Panc1 (cell line): ENCODE measurements at regions not wholly inside any gene's neighbourhood (a gene's known extent, or its start where the extent isn't known, plus 50 kb on each side); places are given as distances from the start of the nearest gene placed in this dataset.
"Not testable (repeated sequence)": the region's sequence is repeated elsewhere in the genome, so short reads cannot be mapped to it uniquely, and the experiment has no call there.

Source experiments
- TF ChIP-seq, protein P1 (sequence below): fragments of 450-650 bp; IDR thresholded peaks from 2 replicates; pipeline ENCODE4 v1.5.1; 2017; ENCODE audit warnings: mild to moderate bottlenecking
- TF ChIP-seq, protein P2 (sequence below), 2 experiments: IDR thresholded peaks; 2 replicates each; pipeline ENCODE4 v1.6.1; 2011 to 2012; ENCODE audit warnings: low read depth in 2 of 2, control low read depth in 1 of 2, low read length in 1 of 2, mild to moderate bottlenecking in 1 of 2, moderate library complexity in 1 of 2; ENCODE audit not compliant: insufficient read depth in 1 of 2

DNA sequence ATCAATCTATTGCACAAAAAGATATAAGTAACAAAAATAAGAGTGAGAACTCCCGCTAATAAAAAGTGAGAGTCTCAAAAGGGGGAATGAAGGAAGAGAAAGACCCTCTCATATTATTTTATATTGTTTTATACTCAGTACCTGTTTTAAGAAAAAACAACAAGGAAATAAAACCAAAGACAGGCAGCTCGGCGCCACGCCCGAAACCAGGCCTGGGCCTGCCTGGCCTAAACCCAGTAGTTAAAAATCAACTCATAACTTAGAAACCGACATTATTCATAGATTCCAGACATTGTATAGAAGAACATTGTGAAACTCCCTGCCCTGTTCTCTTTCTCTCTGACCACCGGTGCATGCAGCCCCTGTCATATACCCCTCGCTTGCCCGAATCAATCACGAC lies 731.8 kb downstream of the COL12A1 start:
- TF ChIP-seq, protein P1, sequence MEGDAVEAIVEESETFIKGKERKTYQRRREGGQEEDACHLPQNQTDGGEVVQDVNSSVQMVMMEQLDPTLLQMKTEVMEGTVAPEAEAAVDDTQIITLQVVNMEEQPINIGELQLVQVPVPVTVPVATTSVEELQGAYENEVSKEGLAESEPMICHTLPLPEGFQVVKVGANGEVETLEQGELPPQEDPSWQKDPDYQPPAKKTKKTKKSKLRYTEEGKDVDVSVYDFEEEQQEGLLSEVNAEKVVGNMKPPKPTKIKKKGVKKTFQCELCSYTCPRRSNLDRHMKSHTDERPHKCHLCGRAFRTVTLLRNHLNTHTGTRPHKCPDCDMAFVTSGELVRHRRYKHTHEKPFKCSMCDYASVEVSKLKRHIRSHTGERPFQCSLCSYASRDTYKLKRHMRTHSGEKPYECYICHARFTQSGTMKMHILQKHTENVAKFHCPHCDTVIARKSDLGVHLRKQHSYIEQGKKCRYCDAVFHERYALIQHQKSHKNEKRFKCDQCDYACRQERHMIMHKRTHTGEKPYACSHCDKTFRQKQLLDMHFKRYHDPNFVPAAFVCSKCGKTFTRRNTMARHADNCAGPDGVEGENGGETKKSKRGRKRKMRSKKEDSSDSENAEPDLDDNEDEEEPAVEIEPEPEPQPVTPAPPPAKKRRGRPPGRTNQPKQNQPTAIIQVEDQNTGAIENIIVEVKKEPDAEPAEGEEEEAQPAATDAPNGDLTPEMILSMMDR = not testable (repeated sequence)
- TF ChIP-seq, protein P2, sequence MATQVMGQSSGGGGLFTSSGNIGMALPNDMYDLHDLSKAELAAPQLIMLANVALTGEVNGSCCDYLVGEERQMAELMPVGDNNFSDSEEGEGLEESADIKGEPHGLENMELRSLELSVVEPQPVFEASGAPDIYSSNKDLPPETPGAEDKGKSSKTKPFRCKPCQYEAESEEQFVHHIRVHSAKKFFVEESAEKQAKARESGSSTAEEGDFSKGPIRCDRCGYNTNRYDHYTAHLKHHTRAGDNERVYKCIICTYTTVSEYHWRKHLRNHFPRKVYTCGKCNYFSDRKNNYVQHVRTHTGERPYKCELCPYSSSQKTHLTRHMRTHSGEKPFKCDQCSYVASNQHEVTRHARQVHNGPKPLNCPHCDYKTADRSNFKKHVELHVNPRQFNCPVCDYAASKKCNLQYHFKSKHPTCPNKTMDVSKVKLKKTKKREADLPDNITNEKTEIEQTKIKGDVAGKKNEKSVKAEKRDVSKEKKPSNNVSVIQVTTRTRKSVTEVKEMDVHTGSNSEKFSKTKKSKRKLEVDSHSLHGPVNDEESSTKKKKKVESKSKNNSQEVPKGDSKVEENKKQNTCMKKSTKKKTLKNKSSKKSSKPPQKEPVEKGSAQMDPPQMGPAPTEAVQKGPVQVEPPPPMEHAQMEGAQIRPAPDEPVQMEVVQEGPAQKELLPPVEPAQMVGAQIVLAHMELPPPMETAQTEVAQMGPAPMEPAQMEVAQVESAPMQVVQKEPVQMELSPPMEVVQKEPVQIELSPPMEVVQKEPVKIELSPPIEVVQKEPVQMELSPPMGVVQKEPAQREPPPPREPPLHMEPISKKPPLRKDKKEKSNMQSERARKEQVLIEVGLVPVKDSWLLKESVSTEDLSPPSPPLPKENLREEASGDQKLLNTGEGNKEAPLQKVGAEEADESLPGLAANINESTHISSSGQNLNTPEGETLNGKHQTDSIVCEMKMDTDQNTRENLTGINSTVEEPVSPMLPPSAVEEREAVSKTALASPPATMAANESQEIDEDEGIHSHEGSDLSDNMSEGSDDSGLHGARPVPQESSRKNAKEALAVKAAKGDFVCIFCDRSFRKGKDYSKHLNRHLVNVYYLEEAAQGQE (IDR thresholded peaks at IDR 0.05; ENCODE audit: insufficient read depth in 1 of 2, low read depth in 2 of 2, low read length in 1 of 2) = not testable (repeated sequence)
